Ishikawa (cell line): ENCODE measurements at regions not wholly inside any gene's neighbourhood (a gene's known extent, or its start where the extent isn't known, plus 50 kb on each side); places are given as distances from the start of the nearest gene placed in this dataset.

Experiments
- CEBPB ChIP-seq: IDR thresholded peaks from 2 replicates; pipeline ENCODE4 v1.6.1; 2012
- CREB1 ChIP-seq: IDR thresholded peaks from 2 replicates; pipeline ENCODE4 v1.6.1; 2012; ENCODE audit warnings: low read depth
- EGR1 ChIP-seq: IDR thresholded peaks from 2 replicates; pipeline ENCODE4 v1.6.1; 2012
- EP300 ChIP-seq: IDR thresholded peaks from 2 replicates; pipeline ENCODE4 v1.6.1; 2012; ENCODE audit warnings: borderline replicate concordance
- TAF1 ChIP-seq: IDR thresholded peaks from 2 replicates; pipeline ENCODE4 v1.6.1; 2012; ENCODE audit warnings: low read depth, mild to moderate bottlenecking
- TEAD4 ChIP-seq: IDR thresholded peaks from 2 replicates; pipeline ENCODE4 v1.6.1; 2012
- ZBTB7A ChIP-seq: IDR thresholded peaks from 2 replicates; pipeline ENCODE4 v1.6.1; 2012; ENCODE audit warnings: low read depth
- TF ChIP-seq, protein P1 (sequence below): IDR thresholded peaks from 2 replicates; pipeline ENCODE4 v1.6.1; 2012; ENCODE audit warnings: low read depth, mild to moderate bottlenecking

DNA sequence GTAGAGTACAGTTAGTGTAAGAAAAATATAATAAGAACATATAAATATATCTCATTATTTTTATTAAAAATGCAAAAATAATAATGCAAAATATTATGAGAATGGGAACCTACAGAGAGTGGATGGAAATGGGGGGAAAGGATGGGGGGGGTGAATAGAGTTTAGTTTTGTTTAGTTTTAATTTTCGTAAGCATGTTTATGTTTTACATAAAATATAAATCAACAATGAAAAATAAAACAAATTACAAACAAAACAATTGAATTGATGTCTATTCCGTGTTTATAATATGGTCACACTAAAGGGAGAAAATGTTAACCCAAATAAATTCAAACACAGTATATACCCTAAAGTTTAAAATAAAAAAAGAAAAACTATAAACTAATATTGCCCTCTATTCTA is 1717.4 kb upstream of the SPRY2 start:
- TF ChIP-seq CEBPB (no peak), ZBTB7A (no peak), TAF1 (no peak), EP300 (no peak), EGR1 (no peak), CREB1 (no peak), TEAD4 (no peak)
- TF ChIP-seq, protein P1, sequence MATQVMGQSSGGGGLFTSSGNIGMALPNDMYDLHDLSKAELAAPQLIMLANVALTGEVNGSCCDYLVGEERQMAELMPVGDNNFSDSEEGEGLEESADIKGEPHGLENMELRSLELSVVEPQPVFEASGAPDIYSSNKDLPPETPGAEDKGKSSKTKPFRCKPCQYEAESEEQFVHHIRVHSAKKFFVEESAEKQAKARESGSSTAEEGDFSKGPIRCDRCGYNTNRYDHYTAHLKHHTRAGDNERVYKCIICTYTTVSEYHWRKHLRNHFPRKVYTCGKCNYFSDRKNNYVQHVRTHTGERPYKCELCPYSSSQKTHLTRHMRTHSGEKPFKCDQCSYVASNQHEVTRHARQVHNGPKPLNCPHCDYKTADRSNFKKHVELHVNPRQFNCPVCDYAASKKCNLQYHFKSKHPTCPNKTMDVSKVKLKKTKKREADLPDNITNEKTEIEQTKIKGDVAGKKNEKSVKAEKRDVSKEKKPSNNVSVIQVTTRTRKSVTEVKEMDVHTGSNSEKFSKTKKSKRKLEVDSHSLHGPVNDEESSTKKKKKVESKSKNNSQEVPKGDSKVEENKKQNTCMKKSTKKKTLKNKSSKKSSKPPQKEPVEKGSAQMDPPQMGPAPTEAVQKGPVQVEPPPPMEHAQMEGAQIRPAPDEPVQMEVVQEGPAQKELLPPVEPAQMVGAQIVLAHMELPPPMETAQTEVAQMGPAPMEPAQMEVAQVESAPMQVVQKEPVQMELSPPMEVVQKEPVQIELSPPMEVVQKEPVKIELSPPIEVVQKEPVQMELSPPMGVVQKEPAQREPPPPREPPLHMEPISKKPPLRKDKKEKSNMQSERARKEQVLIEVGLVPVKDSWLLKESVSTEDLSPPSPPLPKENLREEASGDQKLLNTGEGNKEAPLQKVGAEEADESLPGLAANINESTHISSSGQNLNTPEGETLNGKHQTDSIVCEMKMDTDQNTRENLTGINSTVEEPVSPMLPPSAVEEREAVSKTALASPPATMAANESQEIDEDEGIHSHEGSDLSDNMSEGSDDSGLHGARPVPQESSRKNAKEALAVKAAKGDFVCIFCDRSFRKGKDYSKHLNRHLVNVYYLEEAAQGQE: no peak
